ENCODE measurements at regions not wholly inside any gene's neighbourhood (a gene's known extent, or its start where the extent isn't known, plus 50 kb on each side); places are given as distances from the start of the nearest gene placed in this dataset.

- DNase-seq = no peak
Measured at GRCh38 chr22:27378311-27378800, 423.2 kb downstream of the MN1 start.

DNA sequence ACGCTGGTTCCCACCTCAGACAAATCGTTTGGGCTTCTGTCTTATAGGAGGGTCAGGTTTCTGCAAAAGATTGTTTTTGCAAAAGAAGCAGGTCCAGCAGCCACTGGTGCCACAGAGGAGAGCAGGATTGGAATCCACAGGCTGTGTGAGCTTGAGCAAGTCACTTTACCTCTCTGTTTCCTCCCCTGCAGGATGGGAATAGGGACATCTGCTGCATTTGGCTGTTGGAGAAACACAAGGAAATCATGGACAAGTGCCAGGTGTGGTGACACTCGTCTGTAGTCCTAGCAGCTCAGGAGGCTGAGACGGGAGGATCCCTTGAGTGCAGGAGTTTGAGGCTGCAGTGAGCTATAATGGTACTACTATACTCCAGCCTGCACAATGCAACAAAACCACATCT is 422.6 kb downstream of the MN1 start:
- no peak for DNase-seq

DNA sequence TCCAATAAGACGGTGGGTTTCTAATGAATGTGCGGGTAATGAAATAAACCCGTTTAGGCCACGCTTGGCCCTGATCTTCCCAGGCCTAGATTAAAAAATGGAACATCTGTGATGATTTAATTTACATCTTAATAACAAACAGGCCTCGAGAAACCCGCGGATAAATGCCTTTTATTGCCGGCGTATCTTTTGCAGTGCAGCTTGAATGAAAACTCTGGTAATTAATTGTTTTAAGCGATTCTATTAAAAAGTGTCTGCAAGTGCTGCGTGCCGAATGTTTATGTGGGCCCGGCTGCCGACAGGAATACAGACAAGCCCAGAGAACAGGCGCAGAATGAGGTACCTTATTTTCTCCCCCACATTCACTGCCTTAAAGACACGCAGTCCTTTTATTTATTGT is 420.7 kb downstream of the MN1 start:
- DNase-seq = no peak

DNA sequence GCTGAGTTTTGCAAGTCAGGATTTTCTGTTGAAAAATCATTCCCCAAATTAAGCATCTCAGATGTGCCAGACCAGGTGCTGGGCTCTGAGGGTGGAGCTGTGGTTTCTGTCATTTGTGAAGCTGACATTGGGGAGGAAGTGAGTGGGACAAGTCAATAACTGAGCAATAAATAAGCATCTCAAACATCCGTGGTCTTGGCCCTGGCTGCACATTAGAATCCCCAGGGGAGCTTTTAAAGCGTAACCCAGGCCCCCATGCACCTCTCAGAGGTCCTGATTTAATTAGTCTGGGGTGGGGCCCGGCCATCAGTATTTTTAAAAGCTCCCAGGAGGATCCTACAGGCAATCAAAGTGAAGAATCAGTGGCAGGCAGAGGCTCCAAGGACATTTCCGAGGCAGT is 420.0 kb downstream of the MN1 start:
- DNase-seq = no peak

DNA sequence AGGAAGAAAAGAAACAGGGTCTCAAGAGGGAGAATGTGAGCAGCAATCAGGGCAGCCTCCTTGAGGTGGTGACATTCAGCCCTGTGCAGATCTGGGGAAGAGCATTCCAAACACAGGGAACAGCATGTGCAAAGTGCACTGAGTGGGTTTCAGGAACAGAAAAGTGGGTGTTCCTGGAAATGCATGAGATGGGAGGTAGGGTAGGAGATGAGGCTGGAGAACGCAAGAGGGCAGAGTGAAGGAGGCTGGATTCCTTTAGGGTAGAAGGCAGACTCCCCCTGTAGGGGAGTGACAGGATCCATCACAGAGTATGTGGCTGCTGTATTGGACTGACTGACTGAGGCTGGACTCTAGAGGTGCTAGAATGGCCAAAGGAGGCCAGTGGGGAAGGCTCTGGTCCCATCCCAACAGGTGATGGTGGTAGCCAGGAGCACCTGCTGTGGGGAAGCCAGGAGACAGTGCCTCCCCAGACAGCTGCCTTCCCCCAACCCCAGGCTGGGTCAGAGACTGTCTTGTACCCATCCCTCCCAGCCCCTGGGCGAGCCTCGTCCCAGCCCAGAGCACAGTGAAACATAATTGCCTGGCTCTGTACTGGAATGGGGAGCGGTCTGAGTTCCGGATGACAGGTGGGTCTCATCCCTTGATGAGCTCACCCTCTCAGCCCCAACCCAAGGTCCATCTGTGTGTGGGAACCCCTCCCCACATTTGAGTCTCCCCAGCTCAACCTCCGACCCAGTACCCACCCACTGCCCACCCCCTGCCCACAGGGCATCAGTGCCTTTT is 419.4 kb downstream of the MN1 start:
- no peak for DNase-seq

GRCh38 chr22:27382947-27383346 is 418.6 kb downstream of the MN1 start:
- no peak for DNase-seq

DNA sequence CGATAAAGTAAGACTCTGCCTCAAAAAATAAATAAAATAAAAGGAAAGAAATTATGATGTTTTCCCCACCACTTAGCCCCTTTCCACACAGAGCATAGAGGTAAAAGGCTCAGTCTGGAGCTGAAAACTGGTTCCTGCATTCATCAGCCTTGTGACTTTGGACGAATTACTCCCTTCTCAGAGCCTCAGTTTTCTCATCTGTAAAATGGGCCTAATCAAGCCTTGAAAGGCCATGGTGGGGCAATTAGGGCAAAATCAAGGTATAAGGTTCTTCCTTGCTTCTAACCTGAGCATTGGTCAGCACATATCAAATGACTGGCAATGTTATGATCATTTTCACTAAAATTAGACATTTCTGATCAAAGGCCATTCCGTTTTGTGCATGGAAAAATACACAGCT is 417.7 kb downstream of the MN1 start:
- DNase-seq = no peak

GRCh38 chr22:27385261-27385998 is 416.1 kb downstream of the MN1 start:
- DNase-seq = no peak

GRCh38 chr22:27386186-27386585 is 415.4 kb downstream of the MN1 start:
- DNase-seq = no peak

- DNase-seq = no peak
Measured at GRCh38 chr22:27387561-27387960, 414.0 kb downstream of the MN1 start.

GRCh38 chr22:27388090-27388600 is 413.4 kb downstream of the MN1 start:
- no peak for DNase-seq

DNA sequence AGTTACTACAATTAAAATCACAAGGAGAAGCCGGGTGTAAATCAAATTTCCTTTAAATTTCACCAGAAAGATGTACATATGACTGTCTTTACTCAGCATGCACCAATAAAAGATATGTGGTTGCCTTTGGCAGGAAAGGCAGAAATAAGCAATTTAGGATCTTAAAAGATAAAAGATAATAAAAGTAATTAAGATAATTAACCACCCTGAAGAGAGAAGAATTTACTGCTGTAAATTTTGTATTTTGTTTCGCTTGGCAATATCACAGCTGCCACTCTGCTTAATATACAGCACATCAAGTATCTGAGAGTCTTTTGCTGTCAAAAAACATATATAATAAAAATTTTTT is 411.9 kb downstream of the MN1 start:
- no peak for DNase-seq

- DNase-seq = no peak
Measured at GRCh38 chr22:27391092-27391770, 410.3 kb downstream of the MN1 start.

DNA sequence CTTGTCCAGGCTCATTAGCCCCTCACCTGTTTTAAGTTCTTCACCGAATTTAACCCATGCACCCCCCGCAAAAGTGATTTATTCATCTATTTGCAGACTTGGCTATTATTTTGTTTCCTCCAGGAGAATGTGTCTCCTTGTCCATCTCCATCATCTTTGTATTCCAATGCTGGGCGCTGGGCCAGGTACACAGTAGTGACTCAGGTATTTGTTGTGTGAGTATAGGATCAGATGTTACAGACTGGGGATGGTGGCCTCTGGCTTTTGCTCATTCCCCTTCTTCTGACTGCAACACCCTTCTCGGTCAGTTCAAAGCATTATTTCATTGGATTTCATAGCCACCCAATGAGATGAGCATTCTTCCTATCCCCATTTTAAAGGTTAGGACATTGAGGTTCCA is 408.2 kb downstream of the MN1 start:
- DNase-seq = no peak

- DNase-seq = no peak
Measured at GRCh38 chr22:27394806-27395404, 406.7 kb downstream of the MN1 start.

GRCh38 chr22:27397036-27397953 is 404.3 kb downstream of the MN1 start:
- no peak for DNase-seq

GRCh38 chr22:27397954-27398342 is 403.6 kb downstream of the MN1 start:
- no peak for DNase-seq

DNA sequence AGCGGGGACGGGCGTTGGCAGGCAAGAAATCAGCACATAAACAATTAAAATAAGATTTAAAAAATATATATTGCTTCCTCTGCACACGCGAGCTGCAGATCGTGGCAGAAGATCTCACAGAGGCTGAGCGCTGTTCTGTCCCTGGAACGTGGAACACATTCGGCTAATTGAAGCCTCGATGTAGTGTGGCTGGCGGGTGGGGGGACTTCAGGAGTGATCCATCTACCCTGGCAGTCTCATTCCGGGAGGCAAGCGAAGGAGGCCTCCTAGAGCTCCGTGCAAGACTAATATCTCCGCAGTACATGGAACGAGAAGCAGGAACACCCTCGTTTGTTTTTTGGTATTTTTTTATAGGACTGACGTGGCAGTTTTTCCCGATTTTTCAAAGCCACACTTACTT is 402.4 kb downstream of the MN1 start:
- no peak for DNase-seq

DNA sequence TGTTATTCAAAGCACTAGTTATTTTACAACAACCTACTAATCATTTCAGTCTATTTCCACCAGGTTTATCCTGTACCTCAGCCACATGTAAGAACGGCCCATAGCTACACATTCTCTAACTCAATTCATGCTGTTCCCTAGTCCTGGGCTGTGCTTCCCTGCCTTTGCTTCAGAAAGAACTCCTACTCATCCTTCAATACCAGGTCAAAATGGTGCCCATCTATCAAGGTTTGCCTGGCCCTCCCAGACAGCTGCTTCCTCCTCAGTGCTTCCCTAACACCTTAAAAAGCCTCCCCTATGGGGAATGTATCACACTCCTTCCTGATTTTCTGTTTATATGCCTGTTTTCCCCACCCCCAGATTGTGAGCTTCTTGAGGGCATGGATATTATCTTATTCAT is 400.7 kb downstream of the MN1 start:
- no peak for DNase-seq

- DNase-seq = no peak
Measured at GRCh38 chr22:27401321-27401720, 400.2 kb downstream of the MN1 start.

DNA sequence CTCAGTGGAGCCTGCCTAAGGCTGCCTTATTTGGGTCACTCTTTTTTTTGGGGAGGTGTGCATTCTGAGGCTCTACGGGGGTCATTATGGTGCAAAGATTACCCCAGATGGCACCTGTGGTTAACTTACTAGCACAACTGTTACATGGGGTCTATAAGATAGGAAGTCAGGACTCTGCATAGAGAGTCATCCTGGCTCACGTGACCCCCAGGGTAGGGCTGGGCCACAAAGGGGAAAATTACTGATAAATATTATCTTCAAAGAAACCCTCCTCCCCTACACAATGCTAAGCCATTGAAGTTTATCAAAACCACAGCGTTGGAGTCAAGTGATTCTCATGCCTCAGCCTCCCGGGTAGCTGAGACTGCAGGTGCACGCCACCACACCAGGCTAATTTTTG is 397.1 kb downstream of the MN1 start:
- DNase-seq = no peak
